ENCODE measurements at regions not wholly inside any gene's neighbourhood (a gene's known extent, or its start where the extent isn't known, plus 50 kb on each side); places are given as distances from the start of the nearest gene placed in this dataset.
"Not testable (repeated sequence)": the region's sequence is repeated elsewhere in the genome, so short reads cannot be mapped to it uniquely, and the experiment has no call there.

DNA sequence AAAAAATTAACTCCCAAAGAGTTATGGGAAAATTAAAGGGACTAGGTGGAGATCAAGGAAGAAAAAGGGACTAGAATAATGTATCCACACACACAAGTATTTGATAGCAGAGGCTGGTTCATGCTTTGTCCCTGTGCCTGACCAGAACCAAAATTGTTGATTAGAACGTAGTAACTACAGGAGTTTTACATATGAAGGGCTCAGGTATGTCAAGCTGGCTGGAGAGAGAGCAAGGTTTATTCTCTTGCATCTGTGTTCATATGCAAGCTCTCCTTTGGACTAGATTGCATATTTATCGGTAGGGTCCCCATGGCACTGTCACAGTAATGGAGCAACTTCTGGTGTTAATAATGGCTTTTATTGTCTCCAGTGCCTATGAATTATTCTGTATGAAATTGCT is 239.9 kb upstream of the TRPM3 start:
- no peak for DNase-seq

- DNase-seq: no peak
These were observed 235.9 kb upstream of the TRPM3 start for GRCh38 chr9:71357346-71357745.

- DNase-seq: no peak
These were observed 234.5 kb upstream of the TRPM3 start for GRCh38 chr9:71355884-71356283.

DNA sequence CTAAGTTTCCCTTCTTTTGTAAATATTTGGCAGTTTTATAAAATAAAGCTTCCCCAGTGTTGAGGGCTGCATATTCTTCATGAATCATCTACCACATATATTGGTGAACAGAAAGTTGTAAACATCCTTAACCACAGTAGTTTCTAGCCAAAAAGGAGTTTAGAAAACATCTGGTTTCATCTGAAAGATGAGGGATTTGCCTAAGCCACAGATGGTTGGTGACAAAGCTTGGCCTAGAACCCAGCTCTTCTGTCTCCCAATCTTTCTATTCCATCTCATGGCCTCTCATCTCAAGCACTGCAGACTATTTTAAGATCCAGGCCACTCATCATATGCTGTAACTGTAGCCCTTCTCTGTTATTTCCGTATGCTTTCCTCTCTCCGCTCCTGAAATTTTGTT is 232.3 kb upstream of the TRPM3 start:
- DNase-seq: no peak

DNA sequence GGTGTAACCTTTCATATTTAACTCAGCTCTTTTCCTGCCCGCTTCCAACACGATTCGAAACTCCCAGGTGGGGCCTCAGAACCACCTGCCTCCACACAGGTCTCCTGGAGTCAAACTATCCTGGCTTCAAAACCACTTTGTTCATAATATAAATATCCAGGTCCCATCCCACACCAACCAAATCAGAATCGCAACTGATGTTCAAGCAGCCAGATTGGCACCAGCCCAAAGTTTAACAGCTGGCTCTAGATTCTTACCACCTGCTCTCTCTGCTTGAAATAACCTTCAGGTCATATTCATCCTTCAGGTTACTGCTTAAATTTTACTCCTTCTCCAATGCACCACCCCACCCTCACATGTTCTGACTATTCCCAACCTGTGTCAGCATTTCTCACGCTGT is 231.4 kb upstream of the TRPM3 start:
- no peak for DNase-seq

DNA sequence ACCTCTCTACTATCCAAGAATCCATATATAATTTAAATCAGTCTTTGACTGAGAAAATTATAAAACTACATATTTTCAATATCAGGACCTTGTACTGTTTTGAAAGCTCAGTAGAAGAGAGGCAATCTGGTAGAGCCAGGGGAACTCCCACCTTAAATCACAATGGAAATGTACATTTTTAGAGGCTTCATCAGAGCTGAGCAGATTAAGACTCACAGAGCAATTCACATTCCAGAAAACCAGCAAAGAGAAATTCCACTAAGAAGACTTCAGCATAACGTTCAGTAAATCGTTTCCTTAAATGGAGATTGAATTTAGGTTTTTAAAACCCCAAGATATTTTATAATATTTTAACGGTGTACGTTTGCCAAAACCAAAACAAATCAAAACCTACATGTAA is 227.8 kb upstream of the TRPM3 start:
- no peak for DNase-seq

DNA sequence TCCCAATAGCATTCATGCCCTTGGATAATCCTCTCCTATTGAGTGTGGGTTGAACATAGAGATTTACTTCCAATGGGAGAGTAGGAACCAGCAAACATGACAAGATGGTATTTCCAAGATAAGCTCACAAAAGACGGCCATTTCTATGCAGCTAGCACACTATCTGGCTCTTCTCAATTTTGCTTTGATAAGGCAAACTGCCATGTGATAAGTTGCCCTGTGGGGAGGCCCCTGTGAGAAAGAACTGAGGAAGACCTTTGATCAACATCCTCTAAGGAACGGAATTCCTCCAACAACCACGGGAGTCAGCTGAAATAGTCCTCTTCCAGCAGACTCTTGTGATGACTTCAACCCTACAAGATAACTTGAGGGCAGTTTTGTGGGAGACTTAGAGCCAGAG is 211.9 kb upstream of the TRPM3 start:
- DNase-seq: no peak

DNA sequence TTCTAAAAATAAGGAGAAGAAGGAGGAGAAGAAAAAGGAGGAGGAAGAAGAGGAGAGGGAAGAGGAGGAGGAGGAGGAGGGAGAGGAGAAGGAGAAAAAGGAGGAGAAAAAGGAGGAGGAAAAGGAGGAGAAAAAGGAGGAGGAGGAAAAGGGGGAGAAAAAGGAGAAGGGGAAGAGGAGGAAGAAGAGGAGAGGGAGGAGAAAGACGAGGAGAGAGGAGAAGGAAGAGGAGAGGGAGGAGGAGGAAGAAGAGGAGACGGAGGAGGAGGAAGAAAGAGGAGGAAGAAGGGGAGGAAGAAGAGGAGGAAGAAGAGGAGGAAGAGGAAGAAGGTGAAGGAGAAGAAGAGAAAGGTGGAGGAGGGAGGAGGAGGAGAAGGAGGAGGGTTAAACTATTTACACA is 210.2 kb upstream of the TRPM3 start:
- no peak for DNase-seq

DNA sequence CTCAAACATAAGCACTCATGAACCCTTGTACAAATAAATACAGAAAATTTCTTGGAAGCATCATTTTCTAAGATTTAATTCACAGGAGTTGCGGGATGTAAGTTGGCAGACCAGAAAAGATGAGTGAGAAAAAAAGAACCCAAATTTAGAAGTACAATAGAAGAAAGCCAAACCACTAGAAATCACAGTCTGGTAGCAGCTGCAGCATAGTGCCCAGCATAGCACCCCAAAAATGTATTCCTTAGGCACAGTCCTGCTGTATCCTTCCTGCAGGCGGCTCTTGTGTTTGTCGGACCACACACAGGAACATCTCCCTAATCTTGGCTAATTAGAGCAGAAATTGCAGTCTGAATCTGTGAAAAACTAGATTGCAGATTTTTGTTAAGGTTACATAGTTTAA is 208.5 kb upstream of the TRPM3 start:
- DNase-seq: no peak

GRCh38 chr9:71326360-71326759 is 204.9 kb upstream of the TRPM3 start:
- DNase-seq: no peak

- no peak for DNase-seq
These were observed 201.9 kb upstream of the TRPM3 start for GRCh38 chr9:71323357-71323756.

DNA sequence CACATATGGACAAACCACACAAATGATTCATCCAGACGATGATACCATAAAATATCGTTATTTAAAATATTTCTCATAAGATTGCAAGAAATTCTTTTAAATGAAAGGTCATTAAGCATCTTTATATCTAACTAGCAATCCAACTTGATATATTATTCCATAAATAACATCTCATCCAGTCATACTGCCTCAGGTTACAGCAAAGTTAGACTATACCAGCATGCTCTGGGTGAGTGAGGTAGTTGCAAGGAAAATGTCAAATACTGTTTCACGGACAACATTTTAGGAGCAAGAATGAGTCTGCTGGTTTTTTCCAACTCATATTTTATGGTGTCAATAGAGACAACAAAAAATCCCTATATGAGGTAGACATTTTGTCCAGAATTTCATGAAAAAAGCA is 200.9 kb upstream of the TRPM3 start:
- no peak for DNase-seq

- DNase-seq: no peak
These were observed 187.0 kb upstream of the TRPM3 start for GRCh38 chr9:71308454-71308853.

DNA sequence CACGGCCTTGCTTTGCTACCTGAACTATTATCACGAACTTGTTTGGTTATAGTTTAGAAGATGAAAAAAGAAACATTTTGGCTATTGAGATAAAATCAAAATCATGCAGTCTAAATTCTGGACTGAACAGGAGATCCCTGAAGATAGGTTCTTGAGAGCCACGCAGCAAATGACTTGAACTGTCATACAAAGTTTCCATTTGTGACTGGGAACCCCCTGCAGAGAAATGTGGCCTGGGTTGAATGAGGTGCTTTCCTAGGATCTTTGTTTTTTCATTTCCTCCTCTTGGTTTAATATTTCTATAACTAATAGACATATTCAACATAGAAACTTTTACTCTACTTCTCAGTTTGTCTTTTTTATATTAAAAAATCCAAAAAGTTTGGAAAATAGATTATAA is 184.7 kb upstream of the TRPM3 start:
- DNase-seq: no peak

DNA sequence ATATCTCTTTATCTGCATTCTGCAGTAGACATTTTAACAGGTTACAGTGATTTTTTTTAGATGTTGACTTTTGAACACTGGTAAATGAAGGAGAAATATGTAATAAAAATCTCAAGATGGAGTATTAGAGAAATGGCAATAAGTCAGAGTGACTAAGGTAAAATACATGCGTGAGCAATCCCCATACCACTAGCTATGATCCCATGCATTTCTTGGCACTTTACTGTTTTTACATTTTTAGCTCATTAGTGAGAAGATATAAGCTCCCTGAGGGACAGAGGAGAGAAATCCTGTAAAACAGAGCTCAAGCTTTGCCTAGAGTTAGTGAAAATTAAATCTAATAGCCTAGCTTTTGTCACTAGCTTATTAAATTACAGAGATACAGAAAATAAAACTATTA is 181.9 kb upstream of the TRPM3 start:
- no peak for DNase-seq

- DNase-seq: no peak
These were observed 181.4 kb upstream of the TRPM3 start for GRCh38 chr9:71302776-71303175.

- DNase-seq: no peak
These were observed 174.5 kb upstream of the TRPM3 start for GRCh38 chr9:71295928-71296327.

- no peak for DNase-seq
These were observed 164.7 kb upstream of the TRPM3 start for GRCh38 chr9:71286146-71286545.

DNA sequence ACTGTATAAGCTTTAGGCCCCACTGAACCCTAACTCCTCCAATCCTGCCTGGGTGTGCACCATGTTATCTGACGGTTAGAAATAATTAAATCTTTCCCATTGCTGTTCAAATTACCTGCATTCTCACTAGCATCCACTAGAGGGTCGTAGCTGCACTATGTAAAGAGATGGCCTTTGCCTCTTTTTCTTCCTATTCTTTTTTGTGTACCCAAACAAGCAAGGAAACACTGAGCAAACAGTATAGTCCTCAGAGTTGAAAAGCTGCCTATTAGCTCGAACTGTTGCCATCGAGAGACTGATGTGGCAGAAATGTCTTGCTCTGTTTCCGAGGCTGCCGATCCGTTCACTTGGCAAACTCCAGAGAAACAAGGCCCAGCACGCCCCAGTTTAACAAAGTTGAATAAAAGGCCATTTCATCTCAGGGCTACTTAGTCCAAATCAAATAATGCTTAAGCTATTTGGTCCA is 163.8 kb upstream of the TRPM3 start:
- peak; percentile 69 to 75 for DNase-seq

DNA sequence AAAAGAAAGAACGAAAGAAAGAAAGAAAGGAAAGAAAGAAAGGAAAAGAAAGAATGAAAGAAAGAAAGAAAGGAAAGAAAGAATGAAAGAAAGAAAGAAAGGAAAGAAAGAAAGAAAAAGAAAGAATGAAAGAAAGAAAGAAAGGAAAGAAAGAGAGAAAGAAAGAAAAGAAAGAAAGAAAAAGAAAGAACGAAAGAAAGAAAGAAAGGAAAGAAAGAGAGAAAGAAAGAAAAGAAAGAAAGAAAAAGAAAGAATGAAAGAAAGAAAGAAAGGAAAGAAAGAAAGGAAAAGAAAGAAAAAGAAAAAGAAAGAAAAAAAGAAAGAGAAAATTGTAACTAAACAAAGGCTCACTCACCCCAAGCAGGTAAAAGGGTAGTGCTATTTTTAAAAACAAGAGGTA is 160.7 kb upstream of the TRPM3 start:
- not testable (repeated sequence) for DNase-seq

DNA sequence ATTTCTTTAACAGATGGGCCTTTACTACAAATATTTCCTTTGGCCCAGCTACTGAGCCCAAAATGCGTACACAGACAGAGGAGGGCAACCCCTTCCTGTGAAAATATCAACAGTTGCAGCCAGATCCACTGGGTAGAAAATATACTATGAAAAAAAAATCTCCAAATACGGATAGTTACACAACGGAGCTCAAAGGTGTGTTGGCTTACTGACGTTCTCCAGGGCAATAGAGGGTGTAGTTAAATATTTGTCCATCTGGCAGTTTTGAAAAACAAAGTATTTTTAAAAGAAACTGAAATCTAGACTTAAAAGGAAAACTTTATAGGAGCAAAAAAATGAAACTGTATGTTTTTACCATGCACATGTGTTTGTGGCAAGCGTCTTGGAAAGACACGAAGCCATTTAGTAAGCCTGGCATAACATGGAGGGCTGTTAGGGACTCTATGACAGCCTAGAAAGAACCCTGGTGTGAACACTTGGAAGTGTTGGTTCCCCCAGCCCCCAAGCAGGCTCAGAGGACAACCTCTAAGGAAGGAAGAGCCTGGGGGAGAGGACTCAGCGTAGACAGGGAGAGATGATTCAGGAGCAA is 157.8 kb upstream of the TRPM3 start:
- no peak for DNase-seq

- no peak for DNase-seq
These were observed 152.2 kb upstream of the TRPM3 start for GRCh38 chr9:71273613-71274012.

DNA sequence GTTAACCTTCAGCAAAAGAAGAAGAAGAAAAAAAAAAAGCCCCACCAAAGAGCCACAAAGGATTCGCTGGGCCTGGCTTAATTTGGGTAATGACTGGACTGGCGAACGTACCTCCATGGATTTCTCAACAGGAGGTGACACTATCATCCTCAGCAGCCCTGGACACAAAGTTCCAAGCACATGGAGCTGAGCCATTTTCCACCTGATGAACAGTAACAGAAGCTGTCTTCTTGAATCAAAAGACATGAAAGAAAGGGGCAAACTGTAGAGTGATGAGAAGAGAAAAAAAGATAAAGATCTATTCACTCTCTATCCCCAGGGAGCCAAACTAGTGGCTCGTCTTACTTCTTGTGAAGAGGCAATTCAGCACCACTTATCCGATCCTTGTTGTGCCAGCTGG is 150.2 kb upstream of the TRPM3 start:
- DNase-seq: no peak

DNA sequence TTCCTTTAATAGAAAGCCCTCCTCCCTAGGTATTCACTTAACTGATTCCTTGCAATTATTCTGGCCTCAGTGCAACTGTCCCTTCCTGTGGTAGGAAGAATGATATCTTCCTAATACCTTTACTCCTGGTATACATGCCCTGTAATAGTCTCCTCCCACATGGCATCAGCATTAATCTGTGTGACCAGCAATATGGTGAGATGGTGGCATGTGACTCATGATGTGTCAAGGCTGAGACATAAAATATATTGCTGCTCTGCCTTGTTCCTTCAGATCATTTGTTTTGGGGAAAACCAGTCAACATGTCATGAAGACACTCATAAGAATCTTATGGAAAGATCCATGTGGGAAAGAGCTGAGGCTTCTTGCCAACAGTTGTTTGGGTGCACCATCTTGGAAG is 149.1 kb upstream of the TRPM3 start:
- DNase-seq: no peak

DNA sequence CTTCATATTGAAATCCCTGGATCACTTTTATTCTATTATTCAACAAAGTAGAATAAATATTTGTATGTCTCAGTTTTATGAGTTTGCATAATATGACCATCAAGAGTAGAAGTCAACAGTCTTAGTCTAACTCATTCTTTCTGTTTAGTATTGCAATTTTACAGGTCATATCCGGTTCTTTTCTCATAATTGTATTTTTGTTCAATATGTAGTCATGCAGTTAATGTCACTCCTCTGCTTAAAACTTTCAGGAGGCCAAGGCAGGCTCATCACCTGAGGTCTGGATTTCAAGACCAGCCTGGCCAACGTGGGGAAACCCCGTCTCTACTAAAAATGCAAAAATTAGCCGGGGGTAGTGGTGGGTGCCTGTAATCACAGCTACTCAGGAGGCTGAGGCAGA is 148.4 kb upstream of the TRPM3 start:
- no peak for DNase-seq

Measured in Kasumi-1 (cell line).